Spleen (tissue), 11 donors: ENCODE measurements at regions not wholly inside any gene's neighbourhood (a gene's known extent, or its start where the extent isn't known, plus 50 kb on each side); places are given as distances from the start of the nearest gene placed in this dataset.

Experiments
- DNase-seq: peaks from one replicate; pipeline ENCODE4 v3.0.0-alpha.2; 2020
- H3K27ac ChIP-seq, 8 donors: fragments of 200-600 bp; sonication (generic) in 7 of 8; 1 replicate in 4 of 8; 2 replicates in 4 of 8; pipeline versions ENCODE4 v1.5.0 to v1.8.0; 2016 to 2021; ENCODE audit warnings: inconsistent platforms in 4 of 8, mild to moderate bottlenecking in 4 of 8, moderate library complexity in 1 of 8
- H3K27me3 ChIP-seq, 7 donors: fragments of 200-600 bp; sonication (generic) in 6 of 7; replicated peaks in 1 of 7; 1 replicate in 4 of 7; 2 replicates in 3 of 7; pipeline versions ENCODE4 v1.5.0 to v1.8.0; 2016 to 2021; ENCODE audit warnings: inconsistent platforms in 3 of 7, mild to moderate bottlenecking in 1 of 7
- H3K36me3 ChIP-seq, 6 donors: fragments of 200-600 bp; sonication (generic) in 5 of 6; 1 replicate in 4 of 6; 2 replicates in 2 of 6; pipeline versions ENCODE4 v1.5.0 to v1.8.0; 2016 to 2021; ENCODE audit warnings: inconsistent platforms in 2 of 6
- H3K4me1 ChIP-seq, 6 donors: fragments of 200-600 bp; sonication (generic) in 5 of 6; 1 replicate in 3 of 6; 2 replicates in 3 of 6; pipeline versions ENCODE4 v1.5.0 to v1.8.0; 2016 to 2021; ENCODE audit warnings: inconsistent platforms in 3 of 6
- H3K4me3 ChIP-seq, 8 donors: fragments of 200-600 bp; sonication (generic) in 7 of 8; 1 replicate in 4 of 8; 2 replicates in 4 of 8; pipeline versions ENCODE4 v1.5.0 to v1.8.0; 2016 to 2021; ENCODE audit warnings: inconsistent platforms in 4 of 8, mild to moderate bottlenecking in 4 of 8, moderate library complexity in 2 of 8
- H3K9me3 ChIP-seq, 8 donors: fragments of 200-600 bp; sonication (generic) in 7 of 8; 1 replicate in 4 of 8; 2 replicates in 4 of 8; pipeline versions ENCODE4 v1.5.0 to v1.8.0; 2016 to 2021; ENCODE audit warnings: inconsistent platforms in 4 of 8
- POLR2A ChIP-seq, 3 donors: fragments of 450-650 bp; IDR thresholded peaks; one replicate each; pipeline ENCODE4 v1.5.1; 2017; ENCODE audit warnings: antibody characterized with exemption in 3 of 3, mild to moderate bottlenecking in 1 of 3
- POLR2AphosphoS5 ChIP-seq, 3 donors: sonication (generic); formaldehyde crosslinking; IDR thresholded peaks; one replicate each; pipeline ENCODE4 v1.5.1; 2017; ENCODE audit warnings: antibody characterized with exemption in 3 of 3
- WGBS, 5 donors: extraction: QIAGEN DNeasy Blood & Tissue Kit in 3 of 5; methylation state at CpG; one replicate each; pipeline versions ENCODE4 v1.1.5 to v1.1.7; 2013 to 2018; 5-methylcytosine and 5-hydroxymethylcytosine counted together
- intact Hi-C: fragments of 100-400 bp; cut with DNase I; formaldehyde crosslinking; loops from one replicate; pipeline ENCODE4 v1.15.0; 2023; ENCODE audit warnings: low total_unique reads
- TF ChIP-seq, protein P1 (sequence below), 11 experiments: fragments of 200-600 bp in 7 of 11; fragments of 450-650 bp in 4 of 11; sonication (generic) in 4 of 11; IDR thresholded peaks in 8 of 11; conservative IDR thresholded peaks in 3 of 11; 1 replicate in 7 of 11; 2 replicates in 4 of 11; pipeline versions ENCODE4 v1.4.0 to v1.8.0; 2016 to 2021; ENCODE audit warnings: antibody characterized with exemption in 11 of 11, inconsistent platforms in 4 of 11, mild to moderate bottlenecking in 1 of 11
- donor health status: healthy with polysubstance abuse.
- donor health status: DM: no; HTN: no; CAD: no; lungs with moderate emphysema.
- donor health status: DM: no; HTN: no; CAD: no.
- donor health status: Bipolar disorder and iron deficiency.
- donor health status: healthy.
- donor health status: DM: no; HTN: no; CAD: no.
- donor health status: DM: yes; HTN: yes; CAD: no.

GRCh38 chr18:67347438-67347837 lies 169.1 kb downstream of the DSEL start:
- intact Hi-C loops = no loop called here
- Histone ChIP-seq H3K4me3 (no peak overlapping the region), H3K4me1 (no peaks in the 10 kb centered on the region), H3K27ac (no peak overlapping the region), H3K9me3 (no peaks in the 10 kb centered on the region), H3K36me3 (no peaks in the 10 kb centered on the region), H3K27me3 (no peaks in the 10 kb centered on the region)
- 48 to 81% (median 66%) methylated on average over 1 of the region's 1 CpG for WGBS, 5 donors
- TF ChIP-seq POLR2A (IDR thresholded peaks at IDR 0.05) (no peak), POLR2AphosphoS5 (IDR thresholded peaks at IDR 0.05) (no peak)
- TF ChIP-seq, protein P1, sequence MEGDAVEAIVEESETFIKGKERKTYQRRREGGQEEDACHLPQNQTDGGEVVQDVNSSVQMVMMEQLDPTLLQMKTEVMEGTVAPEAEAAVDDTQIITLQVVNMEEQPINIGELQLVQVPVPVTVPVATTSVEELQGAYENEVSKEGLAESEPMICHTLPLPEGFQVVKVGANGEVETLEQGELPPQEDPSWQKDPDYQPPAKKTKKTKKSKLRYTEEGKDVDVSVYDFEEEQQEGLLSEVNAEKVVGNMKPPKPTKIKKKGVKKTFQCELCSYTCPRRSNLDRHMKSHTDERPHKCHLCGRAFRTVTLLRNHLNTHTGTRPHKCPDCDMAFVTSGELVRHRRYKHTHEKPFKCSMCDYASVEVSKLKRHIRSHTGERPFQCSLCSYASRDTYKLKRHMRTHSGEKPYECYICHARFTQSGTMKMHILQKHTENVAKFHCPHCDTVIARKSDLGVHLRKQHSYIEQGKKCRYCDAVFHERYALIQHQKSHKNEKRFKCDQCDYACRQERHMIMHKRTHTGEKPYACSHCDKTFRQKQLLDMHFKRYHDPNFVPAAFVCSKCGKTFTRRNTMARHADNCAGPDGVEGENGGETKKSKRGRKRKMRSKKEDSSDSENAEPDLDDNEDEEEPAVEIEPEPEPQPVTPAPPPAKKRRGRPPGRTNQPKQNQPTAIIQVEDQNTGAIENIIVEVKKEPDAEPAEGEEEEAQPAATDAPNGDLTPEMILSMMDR (IDR thresholded peaks at IDR 0.05 in 8 of 11, conservative IDR thresholded peaks at IDR 0.05 in 3 of 11) = no peak
- no peak for DNase-seq

GRCh38 chr18:67342159-67342558 lies 174.4 kb downstream of the DSEL start:
- Histone ChIP-seq H3K36me3 (no peaks in the 10 kb centered on the region), H3K27ac (no peak overlapping the region), H3K9me3 (peaks cover 0 to 8% (median 6%) of the 10 kb centered on the region in 8 donors), H3K4me1 (no peaks in the 10 kb centered on the region), H3K4me3 (no peak overlapping the region), H3K27me3 (no peaks in the 10 kb centered on the region)
- intact Hi-C loops = no loop called here
- WGBS, 5 donors = 28 to 37% (median 31%) methylated on average over 2 of the region's 2 CpGs
- no peak for TF ChIP-seq POLR2AphosphoS5 (IDR thresholded peaks at IDR 0.05)
- TF ChIP-seq POLR2A (IDR thresholded peaks at IDR 0.05) = no peak
- TF ChIP-seq, protein P1 (IDR thresholded peaks at IDR 0.05 in 8 of 11, conservative IDR thresholded peaks at IDR 0.05 in 3 of 11) = no peak
- no peak for DNase-seq

- H3K4me3 ChIP-seq = no peak overlapping the region
- intact Hi-C loops = no loop called here
- H3K36me3 ChIP-seq = no peaks in the 10 kb centered on the region
- no peak overlapping the region for H3K27ac ChIP-seq
- H3K27me3 ChIP-seq = no peaks in the 10 kb centered on the region
- peaks cover 0 to 12% (median 8%) of the 10 kb centered on the region in 8 donors for H3K9me3 ChIP-seq
- H3K4me1 ChIP-seq = no peaks in the 10 kb centered on the region
- no peak for DNase-seq
- WGBS, 5 donors = 0 to 73% (median 43%) methylated on average over 1 of the region's 1 CpG
- TF ChIP-seq, protein P1 (IDR thresholded peaks at IDR 0.05 in 8 of 11, conservative IDR thresholded peaks at IDR 0.05 in 3 of 11) = no peak
- TF ChIP-seq POLR2A (IDR thresholded peaks at IDR 0.05) (no peak), POLR2AphosphoS5 (IDR thresholded peaks at IDR 0.05) (no peak)
Observed at GRCh38 chr18:67337696-67338095, 178.8 kb downstream of the DSEL start.

DNA sequence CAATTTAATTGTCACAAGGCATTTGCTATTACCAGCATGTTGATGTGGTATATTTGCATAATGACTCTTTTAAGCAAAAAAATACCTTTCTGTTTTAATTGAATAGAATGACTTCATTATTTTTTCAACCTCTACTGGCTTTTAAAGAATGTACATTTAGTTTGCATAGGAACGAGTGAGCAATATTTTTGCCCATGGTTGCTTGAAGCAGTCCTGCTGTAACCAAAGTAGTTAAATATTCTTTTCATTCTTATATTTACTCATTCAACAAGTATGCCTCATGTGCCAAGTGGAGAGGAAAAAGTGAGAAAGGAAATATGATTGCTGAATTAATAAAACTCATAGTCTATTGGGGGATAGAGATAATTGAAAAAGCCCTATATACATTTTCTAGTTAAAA lies 184.7 kb downstream of the DSEL start:
- no peak overlapping the region for H3K4me3 ChIP-seq
- WGBS, 5 donors = 0 to 94% (median 28%) methylated on average over 1 of the region's 1 CpG
- no peaks in the 10 kb centered on the region for H3K27me3 ChIP-seq
- TF ChIP-seq POLR2AphosphoS5 (IDR thresholded peaks at IDR 0.05) = no peak
- TF ChIP-seq POLR2A (IDR thresholded peaks at IDR 0.05) = no peak
- TF ChIP-seq, protein P1 (IDR thresholded peaks at IDR 0.05 in 8 of 11, conservative IDR thresholded peaks at IDR 0.05 in 3 of 11) = no peak
- H3K36me3 ChIP-seq = no peaks in the 10 kb centered on the region
- intact Hi-C loops = no loop called here
- H3K9me3 ChIP-seq = peaks cover 0 to 1% (median 0%) of the 10 kb centered on the region in 8 donors
- no peaks in the 10 kb centered on the region for H3K4me1 ChIP-seq
- no peak for DNase-seq
- no peak overlapping the region for H3K27ac ChIP-seq
